GM18868 (cell line): ENCODE measurements at regions not wholly inside any gene's neighbourhood (a gene's known extent, or its start where the extent isn't known, plus 50 kb on each side); places are given as distances from the start of the nearest gene placed in this dataset.
A peak's percentile ranks its signal among the peaks of the same experiment; 100 is the strongest.
"Not testable (repeated sequence)": the region's sequence is repeated elsewhere in the genome, so short reads cannot be mapped to it uniquely, and the experiment has no call there.

Source experiments
- ATAC-seq: cut with Tn5 transposase; IDR thresholded peaks from one replicate; pipeline ENCODE4 v1.9.1; 2021; ENCODE audit warnings: mild to moderate bottlenecking, moderate library complexity; ENCODE audit not compliant: unreplicated experiment

GRCh38 chr1:217052626-217053025 is 329.4 kb upstream of the ESRRG start:
- ATAC-seq = no peak

- ATAC-seq = no peak
Observed at GRCh38 chr1:217052196-217052595, 329.0 kb upstream of the ESRRG start.

GRCh38 chr1:217049721-217050120 is 326.5 kb upstream of the ESRRG start:
- ATAC-seq = no peak

- ATAC-seq = no peak
Observed at GRCh38 chr1:217049081-217049480, 325.9 kb upstream of the ESRRG start.

- peak; percentile 88 for ATAC-seq
Observed at GRCh38 chr1:217048104-217048707, 325.0 kb upstream of the ESRRG start.

GRCh38 chr1:217040711-217041455 is 317.7 kb upstream of the ESRRG start:
- ATAC-seq = no peak

GRCh38 chr1:217039926-217040325 is 316.7 kb upstream of the ESRRG start:
- ATAC-seq = no peak

GRCh38 chr1:217039139-217039538 is 315.9 kb upstream of the ESRRG start:
- not testable (repeated sequence) for ATAC-seq

GRCh38 chr1:217036757-217037156 is 313.5 kb upstream of the ESRRG start:
- ATAC-seq = no peak

- ATAC-seq = no peak
Observed at GRCh38 chr1:217032715-217033367, 309.6 kb upstream of the ESRRG start.

GRCh38 chr1:217029281-217030157 is 306.3 kb upstream of the ESRRG start:
- no peak for ATAC-seq

- peak; percentile 96 for ATAC-seq
Observed at GRCh38 chr1:217027403-217028080, 304.3 kb upstream of the ESRRG start.

GRCh38 chr1:217026531-217026930 is 303.3 kb upstream of the ESRRG start:
- no peak for ATAC-seq

- no peak for ATAC-seq
Observed at GRCh38 chr1:217025381-217025780, 302.2 kb upstream of the ESRRG start.

GRCh38 chr1:217024911-217025310 is 301.7 kb upstream of the ESRRG start:
- no peak for ATAC-seq

- no peak for ATAC-seq
Observed at GRCh38 chr1:217021956-217022355, 298.7 kb upstream of the ESRRG start.

GRCh38 chr1:217021400-217021799 is 298.2 kb upstream of the ESRRG start:
- no peak for ATAC-seq

- no peak for ATAC-seq
Observed at GRCh38 chr1:217019475-217019874, 296.2 kb upstream of the ESRRG start.

- no peak for ATAC-seq
Observed at GRCh38 chr1:217018648-217019047, 295.4 kb upstream of the ESRRG start.

GRCh38 chr1:217017165-217017564 is 293.9 kb upstream of the ESRRG start:
- no peak for ATAC-seq

GRCh38 chr1:217014066-217014465 is 290.8 kb upstream of the ESRRG start:
- no peak for ATAC-seq
